ENCODE measurements at regions not wholly inside any gene's neighbourhood (a gene's known extent, or its start where the extent isn't known, plus 50 kb on each side); places are given as distances from the start of the nearest gene placed in this dataset.

DNA sequence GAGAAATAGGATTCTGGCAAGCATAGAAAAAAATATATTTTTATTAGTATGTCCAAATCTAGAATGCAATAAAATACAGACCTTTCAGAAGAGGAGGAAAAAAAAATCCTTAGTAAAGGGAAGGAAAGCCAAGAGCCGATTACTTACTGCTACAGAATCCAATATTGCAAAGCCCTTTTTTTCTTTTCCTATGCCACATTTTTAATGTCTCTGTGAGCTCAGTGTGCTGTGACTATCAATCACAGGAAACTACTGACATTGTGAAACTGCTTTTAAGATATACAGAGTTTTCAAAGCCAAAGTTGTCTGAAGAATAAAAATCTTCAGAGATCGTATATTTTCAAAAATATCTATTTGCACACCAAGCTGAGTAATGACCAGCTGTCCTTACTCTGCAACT lies 120.4 kb downstream of the CHD9NB start:
- TF ChIP-seq CREB1 (IDR thresholded peaks at IDR 0.05; ENCODE audit: low read depth) (no peak), REST (IDR thresholded peaks at IDR 0.05; ENCODE audit: low read depth) (no peak), RAD21 (IDR thresholded peaks at IDR 0.05; ENCODE audit: low read depth) (no peak), TAF1 (IDR thresholded peaks at IDR 0.05; ENCODE audit: low read depth) (no peak), CEBPB (IDR thresholded peaks at IDR 0.05) (no peak), ZBTB7A (IDR thresholded peaks at IDR 0.05; ENCODE audit: low read depth) (no peak), YY1 (IDR thresholded peaks at IDR 0.05; ENCODE audit: low read depth) (no peak), NFIC (IDR thresholded peaks at IDR 0.05) (no peak), MAX (IDR thresholded peaks at IDR 0.05) (no peak)

Measured in Ishikawa (cell line).